Neuronal stem cell (in vitro differentiated cells): ENCODE measurements at regions not wholly inside any gene's neighbourhood (a gene's known extent, or its start where the extent isn't known, plus 50 kb on each side); places are given as distances from the start of the nearest gene placed in this dataset.
A peak's percentile ranks its signal among the peaks of the same experiment; 100 is the strongest.

Experiments
- DNase-seq: peaks from one replicate; pipeline ENCODE4 v3.0.0-alpha.2; 2013; ENCODE audit warnings: low spot score
- H2AFZ ChIP-seq: one replicate; pipeline ENCODE4 v1.6.1; 2013; ENCODE audit warnings: mild to moderate bottlenecking, low read length, inconsistent platforms
- H2AK5ac ChIP-seq: 2 replicates; pipeline ENCODE4 v1.6.1; 2013; ENCODE audit warnings: low read depth, mild to moderate bottlenecking, inconsistent platforms, low read length, moderate library complexity, mixed read lengths
- H2BK120ac ChIP-seq: 2 replicates; pipeline ENCODE4 v1.6.1; 2013; ENCODE audit warnings: low read depth, mild to moderate bottlenecking, inconsistent platforms, low read length, moderate library complexity, mixed read lengths
- H2BK12ac ChIP-seq: one replicate; pipeline ENCODE4 v1.6.1; 2013; ENCODE audit warnings: low read length, inconsistent platforms
- H2BK15ac ChIP-seq: 2 replicates; pipeline ENCODE4 v1.6.1; 2013; ENCODE audit warnings: mild to moderate bottlenecking, low read length, inconsistent platforms, mixed read lengths
- H2BK5ac ChIP-seq: one replicate; pipeline ENCODE4 v1.6.1; 2013; ENCODE audit warnings: inconsistent platforms, mild to moderate bottlenecking, low read length, moderate library complexity
- H3K14ac ChIP-seq: one replicate; pipeline ENCODE4 v1.6.1; 2013; ENCODE audit warnings: low read length, inconsistent platforms
- H3K18ac ChIP-seq: 2 replicates; pipeline ENCODE4 v1.6.1; 2013; ENCODE audit warnings: low read length, inconsistent platforms
- H3K23ac ChIP-seq: 2 replicates; pipeline ENCODE4 v1.6.1; 2013; ENCODE audit warnings: low read depth, mild to moderate bottlenecking, mixed read lengths, low read length, inconsistent platforms; ENCODE audit not compliant: poor library complexity
- H3K27ac ChIP-seq: replicated peaks from 3 replicates; pipeline ENCODE4 v1.5.1; 2013; ENCODE audit warnings: low read length, inconsistent platforms
- H3K27me3 ChIP-seq, 3 experiments: 2 replicates each; pipeline ENCODE4 v1.6.1; 2013; ENCODE audit warnings: low read length in 3 of 3, mild to moderate bottlenecking in 2 of 3, inconsistent platforms in 1 of 3, low read depth in 1 of 3, mixed read lengths in 1 of 3, moderate library complexity in 1 of 3; ENCODE audit not compliant: control insufficient read depth in 3 of 3, insufficient read depth in 3 of 3
- H3K36me3 ChIP-seq, 2 donors: replicated peaks in 1 of 2; 2 replicates each; pipeline ENCODE4 v1.6.1; 2013; ENCODE audit warnings: low read length in 2 of 2; ENCODE audit not compliant: control insufficient read depth in 2 of 2, insufficient read depth in 2 of 2
- H3K4ac ChIP-seq: 2 replicates; pipeline ENCODE4 v1.6.1; 2013; ENCODE audit warnings: inconsistent platforms, mild to moderate bottlenecking, low read length, moderate library complexity
- H3K4me1 ChIP-seq, 2 donors: 1 replicate in 1 of 2; 2 replicates in 1 of 2; pipeline ENCODE4 v1.6.1; 2013; ENCODE audit warnings: low read length in 2 of 2, low read depth in 1 of 2; ENCODE audit not compliant: control insufficient read depth in 2 of 2, insufficient read depth in 1 of 2
- H3K4me2 ChIP-seq: one replicate; pipeline ENCODE4 v1.6.1; 2013; ENCODE audit warnings: mild to moderate bottlenecking, low read length, inconsistent platforms; ENCODE audit not compliant: insufficient read depth, poor library complexity, severe bottlenecking
- H3K4me3 ChIP-seq, 2 donors: 2 replicates each; pipeline ENCODE4 v1.5.1; 2013; ENCODE audit warnings: low read length in 2 of 2, mild to moderate bottlenecking in 2 of 2, inconsistent platforms in 1 of 2, moderate library complexity in 1 of 2
- H3K79me1 ChIP-seq: one replicate; pipeline ENCODE4 v1.6.1; 2013; ENCODE audit warnings: low read depth, mild to moderate bottlenecking, inconsistent platforms, low read length, moderate library complexity
- H3K9ac ChIP-seq: one replicate; pipeline ENCODE4 v1.6.1; 2013; ENCODE audit warnings: mild to moderate bottlenecking, low read depth, low read length, inconsistent platforms; ENCODE audit not compliant: poor library complexity
- H3K9me3 ChIP-seq, 2 donors: replicated peaks in 1 of 2; 2 replicates each; pipeline versions ENCODE3 to v1.6.1; 2013; ENCODE audit warnings: low read length in 2 of 2, mild to moderate bottlenecking in 2 of 2, inconsistent platforms in 1 of 2, low read depth in 1 of 2, mixed read lengths in 1 of 2, moderate library complexity in 1 of 2; ENCODE audit not compliant: control insufficient read depth in 2 of 2, insufficient read depth in 1 of 2
- H4K8ac ChIP-seq: one replicate; pipeline ENCODE4 v1.6.1; 2013; ENCODE audit warnings: low read depth, mild to moderate bottlenecking, inconsistent platforms, low read length, moderate library complexity
- H4K91ac ChIP-seq: one replicate; pipeline ENCODE4 v1.6.1; 2013; ENCODE audit warnings: low read length, low read depth, mild to moderate bottlenecking, inconsistent platforms; ENCODE audit not compliant: poor library complexity
- WGBS, 2 donors: extraction: QIAGEN DNeasy Blood & Tissue Kit; methylation state at CpG; one replicate each; pipeline ENCODE4 v1.1.7; 2013; ENCODE audit warnings: missing lambda C conversion rate in 2 of 2, mixed read lengths in 1 of 2; ENCODE audit not compliant: insufficient read length in 2 of 2, insufficient replicate concordance in 1 of 2; ENCODE audit errors: extremely low coverage in 2 of 2; 5-methylcytosine and 5-hydroxymethylcytosine counted together

DNA sequence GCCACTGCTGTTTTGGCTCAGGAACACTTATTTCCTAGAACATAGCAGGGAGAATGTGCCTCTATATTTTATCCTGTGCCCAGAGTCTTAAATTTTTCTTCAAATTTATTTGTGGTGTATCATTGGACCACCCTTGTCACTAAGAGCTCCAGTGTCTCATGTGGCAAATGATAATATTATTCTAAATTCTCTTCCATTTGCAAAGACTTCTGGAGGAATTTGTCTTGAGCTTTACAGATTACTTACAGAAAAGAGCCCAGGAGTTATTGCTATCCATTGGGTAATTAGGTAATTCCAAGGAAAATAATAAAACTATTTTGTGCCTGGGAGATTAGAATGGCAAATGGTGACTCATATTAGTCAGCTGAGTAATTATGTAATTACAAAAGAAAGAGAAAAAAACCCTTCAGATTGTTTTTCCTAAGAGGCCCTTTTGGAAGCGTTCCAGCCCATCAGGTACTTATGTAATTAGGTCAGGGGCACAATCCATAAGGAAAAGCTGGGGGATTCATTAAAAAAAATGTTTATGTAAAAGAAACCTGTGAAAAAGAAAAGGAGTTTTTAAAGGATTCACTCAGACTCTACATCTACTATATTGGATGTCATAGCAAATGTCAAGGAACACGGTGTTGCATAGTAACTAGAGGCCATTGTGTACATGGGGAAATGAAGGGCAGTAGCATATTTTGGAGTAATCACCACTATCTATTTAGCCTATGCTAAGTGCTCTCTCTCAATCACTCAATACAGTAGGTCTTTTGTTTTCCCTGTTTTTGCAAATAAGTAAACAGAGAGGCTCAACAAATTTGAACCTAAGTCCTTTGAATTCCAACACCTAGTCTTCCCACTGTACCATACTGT is 380.9 kb upstream of the RARB start:
- no peak overlapping the region for H4K91ac ChIP-seq
- no peak overlapping the region for H3K4ac ChIP-seq
- H3K79me1 ChIP-seq, result no peaks in the 10 kb centered on the region
- no peak overlapping the region for H3K23ac ChIP-seq
- H3K4me2 ChIP-seq, result no peak overlapping the region
- H2BK12ac ChIP-seq, result no peak overlapping the region
- no peak overlapping the region for H2AK5ac ChIP-seq
- no peak for DNase-seq
- H2BK15ac ChIP-seq, result no peak overlapping the region
- H3K27me3 ChIP-seq, result no peaks in the 10 kb centered on the region
- H3K14ac ChIP-seq, result no peak overlapping the region
- H3K4me1 ChIP-seq, result peaks cover 6 to 13% of the 10 kb centered on the region in 2 donors
- peaks cover 0 to 6% of the 10 kb centered on the region in 2 donors for H3K9me3 ChIP-seq
- H2BK5ac ChIP-seq, result no peak overlapping the region
- no peaks in the 10 kb centered on the region for H3K36me3 ChIP-seq
- H3K27ac ChIP-seq, result no peak overlapping the region
- WGBS, 2 donors, result no CpG with 5 or more reads among the region's 2 CpGs
- H3K18ac ChIP-seq, result no peak overlapping the region
- no peak overlapping the region for H3K9ac ChIP-seq
- no peak overlapping the region for H4K8ac ChIP-seq
- H2AFZ ChIP-seq, result no peak overlapping the region
- H2BK120ac ChIP-seq, result no peak overlapping the region
- H3K4me3 ChIP-seq, result no peak overlapping the region

DNA sequence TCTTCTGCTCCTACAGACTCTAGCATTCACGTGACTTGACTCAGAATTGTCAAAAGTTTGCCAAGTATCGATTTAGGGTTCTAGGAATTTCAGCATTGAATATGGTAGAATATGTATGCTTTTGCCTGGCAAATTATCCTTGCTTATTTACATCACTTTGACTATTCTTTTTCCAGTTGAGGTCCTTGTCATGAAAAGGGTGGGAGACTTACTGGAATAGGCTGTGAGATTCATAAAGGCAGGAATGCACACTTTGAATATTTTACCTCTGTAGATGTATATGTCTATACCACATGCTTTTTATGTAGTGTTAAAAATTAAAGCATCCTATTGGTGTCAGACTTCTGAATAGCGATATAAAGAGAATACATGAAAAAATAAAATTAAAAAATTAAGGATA is 378.8 kb upstream of the RARB start:
- Histone ChIP-seq H3K18ac (no peak overlapping the region), H3K14ac (no peak overlapping the region), H3K27me3 (no peaks in the 10 kb centered on the region), H2AK5ac (no peak overlapping the region), H3K4me3 (no peak overlapping the region), H4K91ac (no peak overlapping the region), H3K9me3 (peaks cover 0 to 6% of the 10 kb centered on the region in 2 donors), H3K4me2 (no peak overlapping the region), H2BK15ac (no peak overlapping the region), H3K79me1 (no peaks in the 10 kb centered on the region), H3K4ac (no peak overlapping the region), H3K23ac (no peak overlapping the region), H2AFZ (no peak overlapping the region), H3K36me3 (no peaks in the 10 kb centered on the region), H3K9ac (no peak overlapping the region), H3K4me1 (peaks cover 6 to 13% of the 10 kb centered on the region in 2 donors), H4K8ac (no peak overlapping the region), H2BK120ac (no peak overlapping the region), H2BK12ac (no peak overlapping the region), H2BK5ac (no peak overlapping the region), H3K27ac (no peak overlapping the region)
- WGBS, 2 donors, result no CpG with 5 or more reads among the region's 3 CpGs
- no peak for DNase-seq

GRCh38 chr3:25053360-25053759 is 374.7 kb upstream of the RARB start:
- no CpG with 5 or more reads among the region's 3 CpGs for WGBS, 2 donors
- no peak overlapping the region for H2BK15ac ChIP-seq
- H3K9me3 ChIP-seq, result no peaks in the 10 kb centered on the region
- H3K27me3 ChIP-seq, result no peaks in the 10 kb centered on the region
- H3K14ac ChIP-seq, result no peak overlapping the region
- no peak overlapping the region for H4K8ac ChIP-seq
- H3K36me3 ChIP-seq, result no peaks in the 10 kb centered on the region
- H2BK5ac ChIP-seq, result no peak overlapping the region
- H3K4me3 ChIP-seq, result no peak overlapping the region
- H3K4ac ChIP-seq, result no peak overlapping the region
- H4K91ac ChIP-seq, result no peak overlapping the region
- H3K4me2 ChIP-seq, result no peak overlapping the region
- H3K9ac ChIP-seq, result no peak overlapping the region
- no peak for DNase-seq
- H3K79me1 ChIP-seq, result no peaks in the 10 kb centered on the region
- H3K18ac ChIP-seq, result no peak overlapping the region
- no peaks in the 10 kb centered on the region for H3K4me1 ChIP-seq
- no peak overlapping the region for H2BK12ac ChIP-seq
- no peak overlapping the region for H3K27ac ChIP-seq
- H2BK120ac ChIP-seq, result no peak overlapping the region
- H2AK5ac ChIP-seq, result no peak overlapping the region
- no peak overlapping the region for H3K23ac ChIP-seq
- H2AFZ ChIP-seq, result no peak overlapping the region

- Histone ChIP-seq H2AK5ac (no peak overlapping the region), H3K23ac (no peak overlapping the region), H3K36me3 (no peaks in the 10 kb centered on the region), H3K79me1 (no peaks in the 10 kb centered on the region), H3K4me2 (no peak overlapping the region), H3K4ac (no peak overlapping the region), H2BK5ac (no peak overlapping the region), H2BK120ac (no peak overlapping the region), H4K8ac (no peak overlapping the region), H4K91ac (no peak overlapping the region), H2BK15ac (no peak overlapping the region), H3K18ac (no peak overlapping the region), H2AFZ (peak overlapping the region; percentile 58), H3K27me3 (no peaks in the 10 kb centered on the region), H2BK12ac (no peak overlapping the region), H3K4me3 (no peak overlapping the region), H3K14ac (no peak overlapping the region), H3K9me3 (no peaks in the 10 kb centered on the region), H3K9ac (no peak overlapping the region), H3K4me1 (no peaks in the 10 kb centered on the region), H3K27ac (no peak overlapping the region)
- WGBS, 2 donors, result no CpG with 5 or more reads among the region's 1 CpG
- no peak for DNase-seq
These were observed 371.9 kb upstream of the RARB start for GRCh38 chr3:25056036-25056755.
